NOMO-1 (cell line): ENCODE measurements at regions not wholly inside any gene's neighbourhood (a gene's known extent, or its start where the extent isn't known, plus 50 kb on each side); places are given as distances from the start of the nearest gene placed in this dataset.

Experiments
- DNase-seq, 2 experiments: peaks; one replicate each; lab custom pipeline; 2025; ENCODE audit not compliant: unreplicated experiment in 2 of 2; lab: John Stamatoyannopoulos, UW

DNA sequence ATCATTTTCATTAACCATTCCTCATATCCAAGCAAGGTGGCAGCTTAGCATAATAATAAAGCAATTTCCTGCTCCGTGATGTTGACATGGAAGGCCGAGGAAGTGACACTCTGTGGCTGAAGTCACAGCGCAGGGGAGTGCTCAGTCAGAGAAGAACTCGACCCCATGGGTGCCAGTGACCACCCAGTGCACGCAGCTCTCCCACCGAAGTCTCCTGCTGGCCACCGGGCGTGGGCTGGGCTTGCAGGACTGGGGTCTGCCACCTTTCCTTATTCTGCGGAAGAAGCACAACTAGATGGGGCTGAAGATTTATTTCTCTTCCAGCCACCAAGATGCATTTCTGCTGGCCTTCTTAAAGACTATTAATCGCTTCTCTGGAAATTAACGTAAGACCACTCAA, 132.1 kb upstream of the SPACA7 start:
- no peak for DNase-seq

DNA sequence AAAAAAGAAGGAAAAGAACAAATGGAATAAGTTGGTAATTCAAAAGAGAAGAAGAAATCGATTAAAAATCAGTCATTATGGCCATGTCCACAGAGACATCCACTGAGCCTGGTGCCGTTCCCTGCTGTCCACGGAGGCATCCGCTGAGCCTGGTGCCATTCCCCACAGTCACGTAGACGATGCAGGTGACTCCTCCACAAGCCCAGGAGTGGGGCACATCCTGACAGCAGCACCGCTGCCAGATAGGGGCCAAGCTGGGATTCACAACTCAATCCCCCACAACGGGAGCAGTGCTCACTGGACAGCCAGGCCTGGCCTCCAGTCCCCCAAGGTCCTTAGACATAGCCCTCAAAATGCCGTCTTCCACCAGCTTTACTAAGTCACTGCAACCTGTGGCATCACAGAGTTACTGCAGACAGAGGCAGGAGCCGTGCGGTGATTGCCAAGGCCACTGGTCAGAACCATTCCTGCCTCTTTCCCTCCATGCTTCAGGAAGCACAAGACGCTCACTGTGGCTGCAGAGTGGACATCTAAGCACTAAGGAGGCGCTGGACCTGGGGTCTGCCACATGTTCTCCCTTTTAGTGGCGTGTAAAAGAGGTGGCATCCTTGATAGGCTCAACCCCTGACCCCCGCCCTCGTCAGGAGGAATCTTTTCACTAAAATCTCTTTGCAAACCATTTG, 131.5 kb upstream of the SPACA7 start:
- DNase-seq = no peak

DNA sequence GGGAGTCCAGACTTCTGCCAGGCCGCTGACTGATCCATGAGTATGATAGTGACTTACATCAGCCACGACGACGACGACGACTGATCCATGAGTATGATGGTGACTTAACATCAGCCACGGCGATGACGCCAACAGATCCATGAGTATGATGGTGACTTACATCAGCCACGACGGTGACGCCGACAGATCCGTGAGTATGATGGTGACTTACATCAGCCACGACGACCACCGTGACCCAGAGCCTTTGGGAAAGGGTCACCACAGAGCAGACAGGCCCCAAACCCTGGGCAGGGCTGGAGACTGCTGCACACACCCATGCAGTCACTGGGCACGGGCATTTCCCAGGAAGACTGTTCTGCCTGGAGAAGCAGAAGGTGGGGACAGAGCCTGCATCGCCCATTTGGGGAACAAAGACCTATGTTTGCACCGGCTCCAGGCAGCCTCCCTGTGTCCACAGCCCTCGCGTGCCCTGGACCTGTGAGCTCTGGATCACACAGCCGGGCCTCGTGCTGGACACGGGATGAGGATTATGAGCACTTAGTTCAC, 130.9 kb upstream of the SPACA7 start:
- DNase-seq = no peak

DNA sequence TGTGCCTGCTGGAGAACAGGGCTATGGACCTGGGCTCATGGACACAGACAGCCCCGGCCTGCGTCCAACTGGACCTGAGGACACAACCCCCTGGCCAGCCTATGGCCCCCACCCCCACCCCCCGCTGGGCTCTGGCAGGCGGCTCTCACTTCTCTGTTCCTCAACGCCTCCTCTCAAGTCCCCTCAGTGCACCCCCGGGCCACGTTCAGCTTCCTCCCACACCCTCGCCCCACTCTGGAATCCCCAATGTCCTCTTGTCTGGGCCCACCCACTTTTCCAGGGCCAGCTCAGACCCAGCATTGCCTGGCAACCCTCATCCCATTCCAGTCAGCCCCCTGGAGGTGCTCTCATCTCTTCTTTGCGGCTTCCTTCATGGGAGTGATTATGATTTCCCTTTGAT, 130.2 kb upstream of the SPACA7 start:
- no peak for DNase-seq

DNA sequence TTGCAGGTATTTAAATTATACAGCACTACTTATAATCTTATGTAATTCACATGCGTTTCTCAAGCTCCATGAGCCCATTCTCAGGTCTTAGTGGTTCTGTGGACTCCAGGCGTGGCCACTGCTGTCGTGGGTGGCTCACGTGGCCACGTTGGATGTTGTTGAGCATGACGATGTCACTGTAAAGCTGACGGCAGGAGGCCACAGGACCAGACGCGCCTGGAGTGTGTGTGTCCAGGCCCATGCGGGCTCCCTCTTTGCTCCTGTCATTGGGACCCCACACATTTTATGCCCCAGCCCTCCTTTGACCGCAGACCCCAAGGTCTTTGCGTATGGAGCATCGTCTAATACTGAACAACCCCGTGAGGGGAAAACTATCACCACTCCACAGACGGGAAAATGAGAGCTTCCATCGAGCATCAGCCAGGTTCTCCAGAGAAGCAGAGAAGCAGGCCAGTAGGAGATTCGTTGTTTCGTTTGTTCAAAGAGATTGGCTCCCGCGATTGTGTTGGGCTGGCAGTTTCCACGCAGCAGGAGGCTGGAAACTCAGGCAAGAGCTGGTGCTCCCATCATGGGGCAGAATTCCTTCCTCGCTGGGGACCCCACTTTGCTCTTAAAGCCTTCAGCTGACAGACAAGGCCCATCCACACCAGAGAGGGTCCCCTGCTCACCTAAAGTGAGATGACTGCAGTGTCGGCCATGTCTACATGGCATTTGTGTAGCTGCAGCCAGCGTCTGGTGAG, 129.3 kb upstream of the SPACA7 start:
- DNase-seq = no peak

DNA sequence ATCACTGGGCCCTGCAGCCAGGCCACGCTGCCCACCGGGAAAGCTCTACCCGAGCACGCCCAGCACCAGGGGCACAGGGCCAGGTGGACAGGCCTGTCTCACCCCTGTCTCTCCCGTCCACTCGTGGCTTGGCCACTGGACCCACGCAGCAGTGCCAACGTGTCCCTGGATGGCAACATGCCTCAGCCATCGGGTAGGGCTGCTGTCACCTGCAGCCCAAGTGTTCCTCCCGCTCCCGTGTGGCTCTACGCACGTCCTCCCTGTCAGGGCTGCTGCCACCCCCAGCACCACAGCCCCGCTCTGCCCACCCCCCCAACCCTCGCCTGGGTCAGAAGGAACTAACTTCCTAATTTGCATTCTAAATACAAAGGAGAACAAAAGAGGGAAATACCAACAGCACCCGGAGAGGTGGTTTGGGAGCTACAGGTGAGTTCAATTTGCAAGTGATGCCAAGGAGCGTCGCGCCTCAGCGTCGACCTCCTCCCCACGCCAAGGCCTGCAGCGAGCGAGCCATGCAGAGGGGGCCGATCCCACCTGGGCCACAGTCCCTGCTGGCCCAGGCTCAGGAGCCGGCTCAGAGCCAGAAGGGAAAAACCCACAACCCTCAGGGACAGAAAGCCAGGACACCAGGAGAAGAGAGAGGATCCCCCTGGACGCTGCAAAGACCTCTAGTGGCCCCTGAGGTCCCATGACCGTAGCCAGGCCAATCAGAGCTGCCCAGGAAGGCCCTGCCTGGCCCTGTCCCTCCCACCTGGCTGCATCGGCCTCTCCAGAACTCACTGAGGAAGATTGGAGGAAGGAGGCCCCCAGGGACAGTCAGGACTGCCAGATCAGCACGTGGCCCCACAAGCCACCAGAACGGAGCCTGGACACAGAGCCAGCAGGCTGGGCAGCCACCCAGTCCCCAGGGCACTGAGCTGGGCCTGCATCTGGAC, 128.4 kb upstream of the SPACA7 start:
- no peak for DNase-seq

DNA sequence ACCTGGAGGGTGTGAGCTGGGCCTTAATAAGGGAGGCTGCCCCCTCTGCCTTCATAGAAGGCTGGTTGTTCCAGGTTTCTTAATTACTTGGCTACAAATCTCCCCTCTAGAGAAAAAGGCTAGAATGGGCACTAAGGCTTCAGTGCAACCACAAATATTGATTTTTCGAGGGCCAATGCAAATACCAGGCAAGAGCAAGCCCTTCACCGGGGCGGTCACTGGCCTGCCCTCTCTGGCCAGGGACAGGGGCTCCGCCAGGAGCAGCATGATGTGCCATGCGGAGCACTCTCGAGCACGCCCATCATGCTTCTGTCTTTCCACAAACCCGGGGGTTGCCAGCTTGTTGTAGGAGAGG, 127.8 kb upstream of the SPACA7 start:
- no peak for DNase-seq

DNA sequence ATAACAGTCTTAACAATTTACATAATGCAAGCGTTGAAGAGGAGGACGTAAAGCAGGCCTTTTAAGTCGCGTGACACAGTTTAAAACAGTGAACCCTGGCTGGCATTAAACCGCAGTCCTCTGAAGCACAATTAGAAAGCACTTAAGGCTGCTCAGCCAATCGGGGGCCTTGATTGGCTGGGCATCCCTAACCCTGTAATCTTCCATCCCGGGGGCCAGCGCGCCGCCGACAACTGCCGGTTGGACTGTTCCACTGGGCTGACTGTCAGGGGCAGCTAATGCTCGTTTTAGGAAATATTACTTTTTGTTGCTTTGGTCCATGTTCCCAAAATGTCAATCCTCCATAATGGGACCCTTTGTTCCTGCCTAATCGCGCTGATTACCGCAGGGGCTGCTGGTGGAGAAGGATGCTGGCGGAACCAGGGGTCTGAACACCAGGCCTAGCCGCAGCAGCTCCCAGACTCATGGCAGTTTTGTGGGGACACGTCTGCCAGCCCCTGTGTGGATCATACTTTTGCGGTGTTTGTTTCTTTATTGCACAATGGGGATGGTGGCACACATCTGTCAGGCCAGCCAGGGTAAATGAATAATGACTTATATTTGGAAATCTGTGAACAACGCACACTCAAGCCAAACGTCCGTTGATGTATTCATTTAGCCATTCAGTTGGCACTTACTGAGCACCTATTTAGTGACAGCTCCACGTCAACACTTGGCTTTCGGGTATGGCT, 127.1 kb upstream of the SPACA7 start:
- DNase-seq = no peak

DNA sequence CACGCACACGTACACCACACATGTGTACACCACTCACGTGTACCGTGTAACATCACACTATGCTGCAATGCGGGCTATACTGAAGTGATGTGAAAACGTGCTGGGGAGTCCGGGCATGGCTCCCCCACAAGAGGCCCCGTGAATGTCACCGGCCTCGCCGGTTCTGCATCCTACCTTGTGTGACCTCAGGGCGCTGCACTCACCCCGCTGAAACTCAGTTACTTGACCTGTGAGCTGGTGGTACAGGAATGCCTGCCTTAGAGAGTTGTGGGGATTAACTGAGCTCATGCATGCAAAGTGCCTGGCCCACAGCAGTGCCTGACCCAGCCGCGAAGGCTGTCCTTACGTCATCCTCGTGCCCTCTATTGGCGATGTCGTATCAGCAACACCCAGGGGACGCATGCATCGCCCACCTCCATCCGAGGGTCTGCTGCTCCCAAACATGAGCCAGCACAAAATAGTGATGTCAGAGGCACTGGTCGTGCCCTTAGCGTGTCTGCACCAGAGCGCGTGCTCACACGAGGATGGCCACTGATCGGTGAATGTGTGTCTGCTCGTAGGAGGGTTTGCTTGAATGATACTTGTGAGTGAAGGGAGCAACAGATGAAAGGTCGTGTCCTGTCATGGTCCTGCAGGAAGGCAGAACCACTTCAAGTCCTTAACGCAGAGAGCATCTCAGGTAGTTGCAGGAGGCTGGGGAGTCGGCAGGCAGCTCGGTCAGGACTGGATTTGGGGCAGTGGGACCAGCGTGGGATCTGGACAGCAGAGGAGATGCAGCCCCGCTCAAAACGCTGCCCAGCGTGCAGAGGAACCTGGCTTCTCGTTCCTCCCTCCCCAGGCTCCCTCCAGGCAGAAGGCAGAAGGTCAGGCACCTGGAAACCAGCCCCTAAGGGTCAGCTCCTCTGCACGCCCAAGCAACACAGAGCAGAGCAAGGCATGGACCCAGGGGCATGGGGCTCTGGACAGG, 126.2 kb upstream of the SPACA7 start:
- DNase-seq = no peak

DNA sequence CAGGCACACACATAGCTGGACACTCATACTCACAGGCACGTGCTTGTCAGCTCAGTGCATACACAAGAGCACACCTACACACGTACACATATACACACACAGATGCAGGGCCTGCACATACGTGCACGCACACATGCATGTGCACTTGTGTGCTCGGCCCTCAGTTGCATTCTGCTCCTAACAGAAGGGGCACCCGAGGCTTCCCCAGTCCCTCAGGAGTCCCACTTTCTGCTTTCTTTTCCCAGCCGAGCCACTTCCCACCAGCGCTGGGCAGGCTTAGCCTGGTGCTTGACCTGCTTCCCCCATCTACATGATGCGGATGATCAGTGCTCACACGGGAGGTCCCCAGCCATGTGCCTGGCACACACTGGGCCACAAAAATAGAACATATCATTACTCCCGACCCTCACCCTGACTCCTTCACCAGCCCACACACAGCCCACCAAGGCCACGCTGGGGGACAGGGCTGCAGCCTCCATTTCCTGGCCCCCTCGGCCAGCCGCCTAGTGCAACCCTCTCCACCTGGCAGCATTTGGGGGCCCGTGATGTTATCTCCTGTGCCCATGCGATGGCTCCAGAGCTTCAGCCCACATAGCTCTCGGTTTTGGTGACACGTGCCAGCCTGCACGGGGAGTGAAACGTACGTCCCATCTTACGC, 125.2 kb upstream of the SPACA7 start:
- no peak for DNase-seq

DNA sequence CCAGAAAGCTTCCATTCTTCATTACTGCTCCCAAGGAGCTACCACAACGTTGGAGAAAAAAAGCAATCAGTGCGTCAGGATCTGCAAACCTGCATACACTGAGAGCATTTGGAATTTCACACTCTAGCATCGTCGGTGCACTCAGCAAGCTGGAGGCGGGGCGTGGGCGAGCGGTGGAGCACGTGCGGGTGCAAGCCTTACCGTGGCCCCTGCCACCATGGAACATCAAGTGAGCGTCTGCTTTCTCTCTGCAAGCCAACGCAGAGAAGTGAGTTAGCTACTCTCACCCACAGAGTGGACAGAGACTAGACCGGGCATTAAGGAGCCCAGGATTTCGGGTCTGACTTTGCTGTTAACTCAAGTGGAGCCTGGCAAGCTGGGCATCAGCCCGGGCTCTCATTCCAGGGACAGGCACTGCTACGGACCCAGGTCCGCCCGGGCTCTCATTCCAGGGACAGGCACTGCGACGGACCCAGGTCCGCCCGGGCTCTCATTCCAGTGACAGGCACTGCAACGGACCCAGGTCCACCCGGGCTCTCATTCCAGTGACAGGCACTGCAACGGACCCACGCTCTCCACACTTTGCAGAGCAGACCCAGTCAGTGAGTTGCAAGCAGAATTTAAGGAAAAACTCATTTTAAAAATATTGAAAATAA, 124.1 kb upstream of the SPACA7 start:
- DNase-seq = no peak

DNA sequence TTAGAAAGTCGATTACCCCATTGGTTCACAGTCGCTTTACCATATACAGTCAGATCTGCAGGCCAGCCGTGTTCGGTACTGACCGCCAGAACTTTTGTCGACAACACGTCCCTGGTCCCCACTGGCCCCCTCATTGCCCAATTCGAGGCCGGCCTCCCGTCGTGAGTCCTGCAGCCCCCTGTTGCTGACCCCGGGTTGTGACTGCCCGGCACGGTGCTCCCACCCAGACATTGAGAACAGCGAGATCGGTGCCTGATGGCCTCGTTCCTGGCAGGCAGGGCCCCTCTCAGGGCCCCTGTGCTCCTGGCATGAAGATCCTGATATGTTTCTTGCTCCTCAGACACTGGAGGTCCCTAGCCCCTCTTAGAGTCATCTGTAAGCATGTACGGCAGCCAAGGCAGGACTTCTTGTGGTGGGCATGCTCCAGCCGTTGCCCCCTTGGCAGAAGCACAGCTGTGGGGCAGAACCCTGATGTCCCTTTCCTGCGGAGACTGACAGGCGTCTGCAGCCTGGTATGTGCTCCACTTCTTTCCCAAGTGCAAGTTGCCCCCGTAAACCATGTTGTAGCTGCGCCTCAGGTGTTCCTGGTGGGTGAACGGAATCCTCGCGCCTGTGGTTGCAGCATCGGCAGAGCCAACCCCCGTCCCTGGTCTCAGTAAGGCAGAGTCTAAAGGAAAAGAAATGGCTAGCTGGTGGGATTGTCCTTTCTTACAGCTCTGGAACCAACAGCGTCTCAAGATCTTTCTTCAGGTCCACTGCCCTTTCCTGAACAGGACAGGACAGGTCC, 123.2 kb upstream of the SPACA7 start:
- DNase-seq = no peak

DNA sequence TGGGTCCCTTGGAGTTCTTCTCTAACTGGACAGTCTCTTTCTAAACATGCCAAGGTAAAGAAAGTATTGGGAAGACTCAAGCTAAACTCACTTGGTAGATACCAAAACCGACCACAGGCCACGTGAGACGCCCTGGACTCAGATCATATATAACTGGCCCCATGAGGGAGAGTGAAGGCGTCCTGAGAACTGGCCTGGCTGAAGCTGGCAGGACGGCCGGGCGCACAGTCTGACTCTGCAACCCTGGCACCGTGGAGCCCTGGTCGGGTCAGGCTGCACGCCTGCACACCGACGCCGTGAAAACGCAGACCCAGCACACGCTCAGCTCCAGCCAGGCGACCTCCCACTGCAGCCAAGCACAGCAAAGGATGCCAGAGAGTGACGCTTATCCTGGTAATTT, 122.5 kb upstream of the SPACA7 start:
- DNase-seq = no peak

DNA sequence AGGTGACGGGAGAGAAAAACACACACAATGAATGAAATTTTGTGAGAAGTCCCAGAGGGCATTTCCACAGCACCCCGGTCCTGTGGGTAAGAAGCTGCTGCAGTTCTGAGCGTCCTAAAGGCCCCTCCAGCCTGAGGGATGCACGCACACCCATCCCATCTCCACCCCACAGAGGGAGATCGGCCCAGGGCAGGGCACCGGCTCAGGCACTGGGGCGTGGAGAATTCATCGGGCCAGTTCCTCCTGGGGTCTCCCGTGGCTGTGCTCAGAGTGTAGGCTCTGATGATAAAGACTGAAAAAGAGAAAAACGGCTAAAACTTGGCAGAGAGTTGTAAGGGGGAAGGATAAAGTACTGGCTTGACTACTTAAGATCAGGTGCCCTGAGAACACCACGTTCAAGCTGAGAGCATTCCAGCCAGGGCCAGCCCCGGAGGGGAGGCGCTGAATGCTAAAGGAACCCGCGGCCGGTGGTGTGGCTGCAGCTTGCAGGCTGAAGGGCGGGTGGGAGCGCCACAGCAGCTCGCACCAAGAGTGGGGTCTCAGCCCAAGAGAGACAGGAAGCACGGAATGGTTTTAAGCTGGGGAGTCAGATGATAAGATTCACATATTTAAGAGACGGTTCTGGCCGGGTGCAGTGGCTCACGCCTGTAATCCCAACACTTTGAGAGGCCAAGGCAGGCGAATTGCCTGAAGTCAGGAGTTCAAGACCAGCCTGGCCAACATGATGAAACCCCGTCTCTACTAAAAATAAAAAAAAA, 121.9 kb upstream of the SPACA7 start:
- DNase-seq = no peak

DNA sequence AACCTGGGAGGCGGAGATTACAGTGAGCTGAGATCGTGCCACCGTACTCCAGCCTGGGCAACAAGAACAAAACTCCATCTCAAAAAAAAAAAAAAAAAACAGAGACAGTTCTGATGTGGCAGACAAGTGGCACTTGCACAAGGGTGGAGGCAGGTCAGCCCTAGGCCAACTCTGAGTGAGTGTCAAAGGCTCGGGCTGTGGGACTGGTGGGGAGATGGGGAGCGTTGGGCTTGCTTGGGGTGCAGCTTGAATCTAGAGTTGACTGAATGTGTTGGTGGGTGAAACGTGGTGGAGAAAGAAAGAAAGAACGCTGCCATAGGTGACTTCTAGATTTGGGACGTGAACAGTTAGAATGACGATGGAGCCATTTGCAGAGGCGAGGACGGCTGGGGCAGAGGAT, 121.3 kb upstream of the SPACA7 start:
- no peak for DNase-seq

DNA sequence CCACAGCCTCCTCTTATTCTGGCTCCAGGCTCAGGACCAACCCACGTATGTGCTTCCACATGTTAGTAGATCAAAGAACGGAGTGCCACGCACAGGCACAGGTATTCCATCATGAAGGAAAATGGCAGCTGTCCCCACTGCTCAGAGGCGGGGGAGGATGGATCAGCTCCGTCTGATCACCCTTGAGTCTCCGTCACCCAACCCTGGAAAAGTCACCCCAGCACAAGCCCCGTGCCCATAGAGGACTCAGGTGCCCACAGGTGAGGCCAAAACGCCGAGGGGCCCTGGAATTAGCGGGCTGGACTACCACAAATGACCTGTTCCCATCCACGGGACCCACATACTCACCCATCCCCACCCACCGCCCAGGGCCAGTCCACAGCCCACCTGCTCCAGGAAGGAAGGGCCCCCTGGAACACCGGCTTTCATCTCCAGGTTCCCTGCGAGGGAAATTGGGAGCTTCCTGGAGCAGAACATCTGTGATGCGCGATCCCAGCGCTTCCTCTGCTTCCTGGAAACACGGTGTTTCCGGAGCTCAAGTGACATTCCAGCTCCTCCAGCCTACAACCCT, 120.5 kb upstream of the SPACA7 start:
- no peak for DNase-seq
